Loucy (cell line): ENCODE measurements at regions not wholly inside any gene's neighbourhood (a gene's known extent, or its start where the extent isn't known, plus 50 kb on each side); places are given as distances from the start of the nearest gene placed in this dataset.

Experiments used
- H2AFZ ChIP-seq: fragments of 200-600 bp; sonication (generic); 2 replicates; pipeline ENCODE4 v1.6.0; 2016; ENCODE audit warnings: antibody characterized with exemption, mild to moderate bottlenecking, low read length, moderate library complexity
- H3F3A ChIP-seq: fragments of 200-600 bp; 2 replicates; pipeline ENCODE4 v1.6.0; 2016; ENCODE audit warnings: antibody characterized with exemption, low read depth, mild to moderate bottlenecking
- H3K27me3 ChIP-seq: fragments of 200-600 bp; sonication (generic); 2 replicates; pipeline ENCODE4 v1.6.1; 2014; ENCODE audit warnings: low read length, mild to moderate bottlenecking; ENCODE audit not compliant: insufficient read depth, poor library complexity, severe bottlenecking
- H3K36me3 ChIP-seq: fragments of 200-600 bp; sonication (generic); 2 replicates; pipeline ENCODE4 v1.6.1; 2016; ENCODE audit warnings: low read length; ENCODE audit not compliant: insufficient read depth
- H3K4me1 ChIP-seq: fragments of 200-600 bp; sonication (generic); 2 replicates; pipeline ENCODE4 v1.5.1; 2014; ENCODE audit warnings: low read length, mild to moderate bottlenecking; ENCODE audit not compliant: insufficient read depth, poor library complexity, severe bottlenecking
- H3K4me2 ChIP-seq: fragments of 200-600 bp; sonication (generic); 2 replicates; pipeline ENCODE4 v1.6.0; 2014; ENCODE audit warnings: antibody characterized with exemption, low read length, low read depth, mild to moderate bottlenecking; ENCODE audit not compliant: poor library complexity, severe bottlenecking
- H3K4me3 ChIP-seq: fragments of 200-600 bp; sonication (generic); 2 replicates; pipeline ENCODE4 v1.5.1; 2014; ENCODE audit warnings: low read length, mild to moderate bottlenecking, mixed read lengths; ENCODE audit not compliant: poor library complexity, severe bottlenecking
- H3K79me2 ChIP-seq: fragments of 200-600 bp; sonication (generic); 2 replicates; pipeline ENCODE4 v1.6.1; 2014; ENCODE audit warnings: low read length; ENCODE audit not compliant: insufficient read depth
- H3K9ac ChIP-seq: fragments of 200-600 bp; sonication (generic); 2 replicates; pipeline ENCODE4 v1.6.0; 2014; ENCODE audit warnings: mild to moderate bottlenecking, low read depth, low read length, moderate library complexity; ENCODE audit not compliant: poor library complexity, severe bottlenecking
- H3K9me2 ChIP-seq: fragments of 200-600 bp; sonication (generic); replicated peaks from 2 replicates; pipeline ENCODE4 v1.6.1; 2016; ENCODE audit warnings: low read depth, low read length, mixed read lengths
- H3K9me3 ChIP-seq: fragments of 200-600 bp; sonication (generic); 2 replicates; pipeline ENCODE4 v1.6.1; 2014; ENCODE audit warnings: mild to moderate bottlenecking, antibody characterized with exemption, low read length, low read depth; ENCODE audit not compliant: insufficient read depth
- H4K20me1 ChIP-seq: fragments of 200-600 bp; sonication (generic); 2 replicates; pipeline ENCODE4 v1.6.0; 2014; ENCODE audit warnings: antibody characterized with exemption, low read length, mild to moderate bottlenecking; ENCODE audit not compliant: insufficient read depth, poor library complexity, severe bottlenecking
- CTCF ChIP-seq: fragments of 200-600 bp; sonication (generic); conservative IDR thresholded peaks from 2 replicates; pipeline ENCODE4 v1.5.1; 2014; ENCODE audit warnings: mild to moderate bottlenecking, antibody characterized with exemption, low read length
- EZH2phosphoT487 ChIP-seq: fragments of 200-600 bp; IDR thresholded peaks from 2 replicates; pipeline ENCODE4 v1.6.1; 2018; ENCODE audit warnings: antibody characterized with exemption, mild to moderate bottlenecking, moderate library complexity, borderline replicate concordance

- Histone ChIP-seq H4K20me1 (peaks cover 16% of the 10 kb centered on the region), H2AFZ (peak overlapping the region; percentile 20; the same call in 1 of the 2 replicates), H3K9ac (peak overlapping the region; percentile 100), H3K36me3 (no peaks in the 10 kb centered on the region), H3K9me3 (no peaks in the 10 kb centered on the region), H3K4me1 (peaks cover 77% of the 10 kb centered on the region), H3K9me2 (no peaks in the 10 kb centered on the region), H3K79me2 (peaks cover 61% of the 10 kb centered on the region), H3K4me2 (peak overlapping the region; percentile 88), H3K4me3 (peak overlapping the region; percentile 91), H3K27me3 (peaks cover 5% of the 10 kb centered on the region), H3F3A (0 out of 2 replicates have a peak, but pooled peaks cover 4% of the 10 kb centered on the region)
- no peak for TF ChIP-seq CTCF
Observed at GRCh38 chr14:106844608-106845285, 1318.4 kb downstream of the TMEM121 start.

DNA sequence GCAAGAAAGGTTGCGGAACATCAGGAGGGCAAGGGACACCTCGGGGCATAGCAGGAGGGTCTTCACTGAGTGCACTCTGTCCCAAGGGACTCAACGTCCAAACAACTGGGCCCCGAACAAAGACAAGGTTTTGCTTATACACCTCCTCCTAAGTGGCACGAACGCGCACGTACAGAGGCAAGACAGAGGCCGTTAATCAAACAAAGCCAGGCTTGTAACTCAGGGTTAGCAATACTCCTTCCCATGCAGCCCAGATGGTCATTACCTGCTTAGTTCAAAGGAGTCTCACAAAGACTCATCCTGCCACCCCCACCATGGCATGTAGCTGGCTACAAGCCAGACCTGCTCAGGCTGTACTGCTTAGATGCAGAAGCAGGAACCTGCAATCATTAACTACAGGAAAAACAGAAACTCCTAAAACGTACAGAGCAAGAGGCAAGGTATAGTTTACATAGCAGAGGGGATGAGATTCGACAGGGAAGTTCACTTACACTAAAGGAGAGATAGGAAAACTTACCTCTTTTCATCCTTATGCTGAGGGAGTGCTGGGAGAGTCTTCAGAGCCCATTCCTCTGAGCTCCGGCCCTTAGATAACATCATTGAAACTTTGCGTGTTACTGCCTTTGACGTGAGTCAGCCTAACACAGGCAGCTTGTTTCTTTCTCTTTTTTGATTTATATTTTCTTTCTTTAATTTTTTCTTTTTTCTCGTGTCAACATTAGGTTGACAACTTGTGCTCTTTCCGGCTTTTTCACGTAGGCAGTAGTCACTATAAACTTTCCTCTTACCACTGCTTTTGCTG is 1319.1 kb downstream of the TMEM121 start:
- Histone ChIP-seq H3K36me3 (no peaks in the 10 kb centered on the region), H2AFZ (no peak overlapping the region), H3K9me3 (no peaks in the 10 kb centered on the region), H3K27me3 (peaks cover 5% of the 10 kb centered on the region), H4K20me1 (peaks cover 16% of the 10 kb centered on the region), H3K9ac (peak overlapping the region; percentile 100), H3F3A (0 out of 2 replicates have a peak, but pooled peaks cover 4% of the 10 kb centered on the region), H3K4me1 (peaks cover 73% of the 10 kb centered on the region), H3K9me2 (no peaks in the 10 kb centered on the region), H3K4me3 (peak overlapping the region; percentile 91), H3K79me2 (peaks cover 69% of the 10 kb centered on the region), H3K4me2 (peak overlapping the region; percentile 88)
- TF ChIP-seq CTCF (no peak), EZH2phosphoT487 (no peak)

- H3K9ac ChIP-seq, result peak overlapping the region; percentile 100
- H3F3A ChIP-seq, result 0 out of 2 replicates have a peak, but pooled peaks cover 4% of the 10 kb centered on the region
- H3K4me2 ChIP-seq, result peak overlapping the region; percentile 88
Observed at GRCh38 chr14:106846218-106846617, 1319.8 kb downstream of the TMEM121 start.

More at GRCh38 chr14:106846218-106846617, 1319.8 kb downstream of the TMEM121 start:
- Histone ChIP-seq H3K9me3 (no peaks in the 10 kb centered on the region), H3K4me3 (peak overlapping the region; percentile 91), H3K27me3 (peaks cover 5% of the 10 kb centered on the region), H3K4me1 (peaks cover 66% of the 10 kb centered on the region), H4K20me1 (peaks cover 16% of the 10 kb centered on the region), H3K9me2 (no peaks in the 10 kb centered on the region), H3K79me2 (peaks cover 76% of the 10 kb centered on the region), H3K36me3 (no peaks in the 10 kb centered on the region), H2AFZ (no peak overlapping the region)
- TF ChIP-seq CTCF, result no peak
- no peak for TF ChIP-seq EZH2phosphoT487
